ENCODE measurements at regions not wholly inside any gene's neighbourhood (a gene's known extent, or its start where the extent isn't known, plus 50 kb on each side); places are given as distances from the start of the nearest gene placed in this dataset.

GRCh38 chr2:58664523-58665151 lies 423.5 kb upstream of the FANCL start:
- DNase-seq = no peak

DNA sequence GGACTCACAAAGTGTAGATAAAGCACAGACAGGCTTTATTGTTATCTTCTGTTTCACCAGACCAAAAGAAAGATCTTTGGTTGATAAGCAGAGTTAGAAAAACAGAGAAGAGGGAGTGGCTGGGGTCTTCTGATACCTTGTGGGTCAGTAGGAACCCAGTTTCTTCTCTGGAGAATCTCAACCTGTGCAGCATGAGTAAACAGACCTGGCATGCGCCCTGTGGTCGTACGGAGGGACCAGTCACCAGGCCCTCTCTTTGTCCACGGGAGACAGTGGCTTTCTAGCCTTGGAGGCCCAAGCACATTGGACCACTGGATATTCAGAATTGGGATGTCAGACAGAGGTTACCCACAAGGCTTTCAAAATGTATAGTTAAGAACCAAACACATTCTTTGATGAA lies 418.9 kb upstream of the FANCL start:
- DNase-seq = no peak

- no peak for DNase-seq
Observed at GRCh38 chr2:58655152-58655551, 414.0 kb upstream of the FANCL start.

- DNase-seq = no peak
Observed at GRCh38 chr2:58651930-58652329, 410.8 kb upstream of the FANCL start.

DNA sequence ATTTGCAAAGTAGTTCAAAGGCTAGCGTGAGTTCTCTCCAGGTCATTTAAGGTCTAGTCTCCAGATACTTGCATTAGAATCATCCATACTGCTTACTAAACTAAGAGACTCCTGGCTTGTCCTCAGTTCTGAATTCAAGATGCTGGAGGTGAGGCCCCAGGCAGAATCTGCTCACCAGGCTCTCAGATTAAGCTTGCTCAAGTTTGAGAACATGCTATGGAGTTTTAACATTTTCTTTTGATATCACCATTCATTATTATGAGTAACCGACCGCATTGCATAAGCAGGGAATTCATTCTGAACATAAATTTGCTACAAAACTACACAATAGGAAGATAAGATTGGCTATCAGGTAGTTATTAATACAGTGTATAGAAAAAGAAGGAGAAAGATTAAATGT lies 409.7 kb upstream of the FANCL start:
- DNase-seq = no peak

- no peak for DNase-seq
Observed at GRCh38 chr2:58649756-58650155, 408.6 kb upstream of the FANCL start.

- DNase-seq = no peak
Observed at GRCh38 chr2:58645017-58645416, 403.9 kb upstream of the FANCL start.

DNA sequence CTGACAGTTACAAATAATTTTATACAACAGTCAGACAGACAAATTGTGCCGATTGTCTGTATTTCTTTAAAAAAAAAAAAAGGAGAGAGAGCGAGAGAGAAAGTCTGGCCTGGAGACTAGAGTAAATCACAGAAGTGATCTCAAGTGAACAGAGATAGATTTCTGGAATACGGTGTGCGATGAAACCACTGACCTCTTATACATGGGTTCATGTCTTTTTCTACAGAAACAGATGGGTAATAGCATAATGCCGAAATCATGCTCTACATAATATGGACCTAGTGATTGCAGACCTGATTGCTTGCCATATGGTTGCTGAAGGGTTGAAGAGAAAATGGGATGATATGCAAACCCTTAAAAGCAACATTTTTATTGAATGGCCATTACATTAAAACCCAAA lies 403.3 kb upstream of the FANCL start:
- no peak for DNase-seq

DNA sequence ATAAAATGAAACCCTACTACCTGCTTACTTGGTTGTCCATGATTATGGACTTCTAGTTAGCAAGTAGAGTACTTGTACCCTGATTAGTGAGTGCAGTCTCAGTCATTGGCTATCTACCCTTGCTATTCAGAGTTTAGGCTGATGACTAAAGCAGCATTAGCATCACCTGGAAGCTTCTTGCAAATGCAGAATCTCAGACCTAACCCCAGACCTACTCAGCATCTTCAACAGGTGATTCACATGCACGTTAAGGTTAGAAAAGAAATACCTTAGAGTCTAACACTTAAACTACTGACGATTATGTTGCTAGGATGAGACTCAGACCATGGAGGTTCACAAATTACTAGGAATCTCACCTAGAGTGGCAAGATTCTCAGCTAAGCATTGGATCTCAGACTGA lies 399.9 kb upstream of the FANCL start:
- no peak for DNase-seq

DNA sequence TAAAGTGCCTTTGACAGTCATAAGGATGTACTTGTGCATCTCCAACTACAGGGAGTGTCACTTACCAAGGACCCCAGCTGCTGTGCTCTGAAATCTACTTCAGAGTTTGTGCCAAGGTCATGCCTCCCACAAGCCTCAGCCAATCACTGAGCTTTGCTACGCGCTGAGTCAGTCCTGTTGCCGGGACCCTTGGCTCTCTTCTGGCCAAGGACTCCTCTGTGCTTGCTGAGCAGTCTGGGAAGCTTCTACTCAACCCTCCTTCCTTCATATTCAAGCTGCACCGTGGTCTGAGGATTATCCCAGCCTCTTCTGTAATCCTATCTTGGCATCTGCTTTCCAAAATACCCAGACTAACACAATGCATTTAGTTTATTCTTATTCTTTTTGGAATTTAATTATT lies 398.9 kb upstream of the FANCL start:
- DNase-seq = no peak

DNA sequence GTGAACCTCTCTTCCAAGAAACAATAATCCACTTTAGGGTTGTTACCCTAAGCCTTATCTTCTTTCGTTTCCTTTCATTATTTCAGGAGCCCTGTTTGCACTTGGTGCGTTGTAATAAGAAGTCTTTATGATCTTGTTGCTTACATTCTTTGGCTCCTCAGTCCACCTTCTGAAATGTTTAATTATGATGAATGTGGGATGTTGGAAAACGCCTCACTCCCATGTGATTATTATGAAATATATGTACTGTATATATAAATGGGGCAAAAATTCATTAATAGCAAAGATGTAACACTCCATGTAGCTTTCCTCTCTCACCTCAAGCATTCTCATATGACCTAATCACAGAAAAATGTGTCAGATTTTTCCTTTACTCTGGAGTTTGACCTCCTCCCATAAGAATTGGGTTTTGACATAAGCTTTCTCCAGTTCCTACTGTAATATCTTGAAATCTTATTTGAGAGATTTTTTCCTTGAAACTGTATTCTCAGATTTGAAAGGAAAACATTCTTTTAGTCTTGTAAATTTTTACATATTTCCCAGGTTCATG lies 397.2 kb upstream of the FANCL start:
- DNase-seq = no peak

DNA sequence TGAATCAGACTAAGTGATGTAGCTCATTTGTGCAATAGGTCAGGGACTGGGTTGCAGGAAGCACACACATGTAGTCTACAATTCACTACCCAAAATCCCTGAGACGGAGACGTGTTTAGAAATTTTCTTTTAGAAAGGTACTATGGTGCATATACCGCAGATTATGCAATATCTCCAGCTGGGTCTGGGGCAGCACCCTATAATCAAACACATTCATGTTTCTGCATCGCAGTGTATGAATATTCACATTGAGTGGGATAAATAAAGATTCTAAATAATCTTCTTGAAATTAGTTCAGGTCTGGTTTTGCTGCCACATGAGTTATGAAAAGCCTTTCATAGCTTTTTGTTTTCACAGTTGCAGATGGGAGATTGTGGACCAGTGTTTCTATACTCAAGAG lies 395.7 kb upstream of the FANCL start:
- DNase-seq = no peak

DNA sequence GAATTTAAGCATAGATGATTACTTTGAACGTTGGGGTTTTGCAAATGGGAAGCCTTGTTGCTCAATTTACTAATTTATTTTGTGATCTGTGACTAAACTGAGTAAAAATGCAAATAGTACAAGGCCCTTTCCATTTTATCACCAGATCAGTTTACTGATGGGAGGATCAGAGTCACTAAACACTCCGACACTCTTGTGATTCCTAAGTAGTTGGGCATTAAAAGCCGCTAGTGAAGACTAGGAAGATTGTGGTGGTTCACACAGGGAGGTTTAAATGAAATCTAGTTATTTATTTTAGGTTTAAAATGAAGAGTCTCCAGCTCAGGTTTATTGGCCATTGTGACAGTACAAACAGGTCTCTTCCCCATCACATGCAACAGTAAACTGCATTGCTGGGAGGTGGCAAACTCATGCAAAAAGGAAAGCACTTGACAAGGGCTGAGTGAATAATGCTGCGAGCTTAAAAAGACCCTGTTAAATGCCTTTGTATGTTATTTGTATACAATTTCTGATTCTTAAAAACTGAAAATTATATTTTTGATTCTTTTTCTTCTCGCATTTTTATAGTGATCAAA lies 394.8 kb upstream of the FANCL start:
- no peak for DNase-seq

GRCh38 chr2:58634653-58635370 lies 393.7 kb upstream of the FANCL start:
- DNase-seq = peak; percentile 6

DNA sequence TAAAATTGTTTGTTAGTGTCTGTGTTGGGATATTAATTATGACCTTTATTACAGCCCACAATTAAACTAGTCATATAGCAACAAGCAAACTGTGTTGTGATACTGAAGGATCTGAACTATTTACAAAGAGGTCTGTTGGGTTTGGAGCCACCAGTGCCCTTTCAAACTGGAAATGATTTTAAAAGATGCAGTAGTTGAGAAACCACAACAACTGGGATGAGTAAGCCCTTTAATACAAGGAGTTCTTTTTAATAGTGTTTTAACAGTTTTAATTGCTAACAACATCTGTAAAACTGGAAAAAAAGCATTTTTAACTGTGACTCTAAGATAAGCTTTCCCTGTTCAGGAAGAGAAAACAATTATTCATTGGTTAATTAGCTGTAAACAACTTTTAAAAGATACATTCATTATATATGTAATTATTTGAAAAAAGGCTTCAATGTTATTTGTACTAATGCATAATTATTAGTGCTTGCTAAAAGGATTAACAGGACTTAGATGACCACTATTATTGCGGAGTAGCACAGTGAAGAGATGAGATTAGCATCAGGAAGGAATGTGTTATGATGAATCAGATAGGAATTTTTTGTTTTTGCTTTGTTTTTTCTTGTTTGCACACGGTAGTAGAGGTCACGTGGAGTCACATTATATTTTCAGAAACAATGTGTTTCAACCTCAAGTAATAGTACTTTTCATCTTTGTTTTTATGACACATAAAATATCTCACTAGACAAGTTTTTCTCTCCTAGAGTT lies 392.7 kb upstream of the FANCL start:
- DNase-seq = no peak

GRCh38 chr2:58631986-58632385 lies 390.9 kb upstream of the FANCL start:
- DNase-seq = no peak

DNA sequence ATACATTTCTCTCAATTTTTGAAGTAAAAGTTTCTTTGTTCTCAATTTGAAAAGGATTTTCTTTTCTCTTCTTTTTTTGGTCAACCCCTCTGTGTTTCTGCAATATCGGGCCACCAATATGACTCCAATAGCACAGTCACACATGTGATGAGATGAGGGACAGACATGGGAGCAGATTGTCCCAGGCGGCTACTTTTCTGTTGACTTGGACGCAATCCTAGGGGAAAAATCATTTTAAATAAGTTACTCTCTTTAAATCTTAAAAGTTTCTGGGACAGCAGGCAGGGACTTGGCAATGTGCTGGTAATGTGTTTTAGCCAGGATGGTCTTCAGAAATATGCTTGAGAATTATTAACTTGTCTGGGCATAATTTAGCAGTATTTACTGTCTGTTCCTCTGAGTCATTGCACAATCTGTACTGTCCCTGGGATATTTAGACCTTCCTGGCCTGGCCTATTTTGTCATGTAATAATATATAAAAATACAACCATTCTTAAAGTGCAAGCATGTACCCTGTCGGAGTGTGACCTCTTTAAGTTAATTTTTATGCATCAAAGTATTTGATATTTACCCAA lies 388.5 kb upstream of the FANCL start:
- DNase-seq = no peak

DNA sequence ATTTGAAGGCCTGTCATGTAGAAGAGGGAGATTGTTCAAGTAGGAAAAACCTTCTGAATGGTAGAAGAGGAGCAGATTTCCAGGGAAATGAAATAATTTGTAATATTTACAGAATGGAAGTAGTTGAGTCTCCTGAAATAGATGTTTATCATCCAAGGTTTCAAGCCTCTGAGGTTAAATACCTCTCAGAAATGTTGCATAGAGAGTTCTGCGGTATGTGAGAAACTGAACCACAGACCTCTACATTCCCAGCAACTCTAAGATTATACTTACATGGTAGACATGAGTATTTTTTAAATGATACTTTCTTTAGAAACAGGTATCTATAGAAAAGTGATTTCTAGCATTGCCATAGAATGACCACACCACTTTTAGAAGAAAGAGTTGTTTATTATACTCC lies 379.8 kb upstream of the FANCL start:
- DNase-seq = no peak

DNA sequence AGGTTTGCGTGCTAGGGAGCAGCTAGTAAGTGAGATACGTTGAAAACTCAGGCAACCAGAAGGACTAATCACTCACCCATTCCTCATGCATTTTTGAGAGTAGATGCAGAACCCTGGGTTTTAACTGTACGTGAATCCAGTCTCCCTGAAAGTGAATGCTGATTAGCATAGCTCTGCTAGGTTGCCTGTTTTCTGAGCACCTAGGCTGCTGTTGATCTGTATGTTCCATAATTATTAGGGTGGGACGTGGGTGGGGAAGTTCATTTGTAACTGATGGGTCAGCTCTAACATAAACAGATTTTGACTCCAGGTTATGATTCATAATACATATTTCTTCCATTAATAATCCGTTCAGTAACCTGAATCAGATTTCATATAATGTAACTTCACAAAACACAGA lies 379.0 kb upstream of the FANCL start:
- no peak for DNase-seq

- DNase-seq = no peak
Observed at GRCh38 chr2:58616961-58617360, 375.8 kb upstream of the FANCL start.

- no peak for DNase-seq
Observed at GRCh38 chr2:58614219-58614618, 373.1 kb upstream of the FANCL start.

- no peak for DNase-seq
Observed at GRCh38 chr2:58612973-58613372, 371.8 kb upstream of the FANCL start.

- DNase-seq = no peak
Observed at GRCh38 chr2:58609326-58609725, 368.2 kb upstream of the FANCL start.
